ENCODE measurements at regions not wholly inside any gene's neighbourhood (a gene's known extent, or its start where the extent isn't known, plus 50 kb on each side); places are given as distances from the start of the nearest gene placed in this dataset.
"Not testable (repeated sequence)": the region's sequence is repeated elsewhere in the genome, so short reads cannot be mapped to it uniquely, and the experiment has no call there.

GRCh38 chr21:15604413-15604812 is 125.4 kb upstream of the USP25 start:
- no peaks in the 10 kb centered on the region for H3K4me1 Mint-ChIP-seq (ENCODE audit: low read depth)
- no peaks in the 10 kb centered on the region for H3K27me3 Mint-ChIP-seq (ENCODE audit: low read depth)
- no peak overlapping the region for H3K27ac Mint-ChIP-seq
- H3K36me3 Mint-ChIP-seq (ENCODE audit: low read depth): no peaks in the 10 kb centered on the region
- no peaks in the 10 kb centered on the region for H3K9me3 Mint-ChIP-seq
- intact Hi-C loops (cut with micrococcal nuclease): no loop called here
- DNase-seq (ENCODE audit: low spot score): no peak
- H3K4me3 Mint-ChIP-seq (ENCODE audit: low read depth): no peak overlapping the region

GRCh38 chr21:15614766-15615165 is 115.0 kb upstream of the USP25 start:
- no peaks in the 10 kb centered on the region for H3K4me1 Mint-ChIP-seq (ENCODE audit: low read depth)
- no peak overlapping the region for H3K27ac Mint-ChIP-seq
- H3K36me3 Mint-ChIP-seq (ENCODE audit: low read depth): no peaks in the 10 kb centered on the region
- H3K4me3 Mint-ChIP-seq (ENCODE audit: low read depth): no peak overlapping the region
- no peaks in the 10 kb centered on the region for H3K9me3 Mint-ChIP-seq
- intact Hi-C loops (cut with micrococcal nuclease): no loop called here
- H3K27me3 Mint-ChIP-seq (ENCODE audit: low read depth): no peaks in the 10 kb centered on the region
- no peak for DNase-seq (ENCODE audit: low spot score)

DNA sequence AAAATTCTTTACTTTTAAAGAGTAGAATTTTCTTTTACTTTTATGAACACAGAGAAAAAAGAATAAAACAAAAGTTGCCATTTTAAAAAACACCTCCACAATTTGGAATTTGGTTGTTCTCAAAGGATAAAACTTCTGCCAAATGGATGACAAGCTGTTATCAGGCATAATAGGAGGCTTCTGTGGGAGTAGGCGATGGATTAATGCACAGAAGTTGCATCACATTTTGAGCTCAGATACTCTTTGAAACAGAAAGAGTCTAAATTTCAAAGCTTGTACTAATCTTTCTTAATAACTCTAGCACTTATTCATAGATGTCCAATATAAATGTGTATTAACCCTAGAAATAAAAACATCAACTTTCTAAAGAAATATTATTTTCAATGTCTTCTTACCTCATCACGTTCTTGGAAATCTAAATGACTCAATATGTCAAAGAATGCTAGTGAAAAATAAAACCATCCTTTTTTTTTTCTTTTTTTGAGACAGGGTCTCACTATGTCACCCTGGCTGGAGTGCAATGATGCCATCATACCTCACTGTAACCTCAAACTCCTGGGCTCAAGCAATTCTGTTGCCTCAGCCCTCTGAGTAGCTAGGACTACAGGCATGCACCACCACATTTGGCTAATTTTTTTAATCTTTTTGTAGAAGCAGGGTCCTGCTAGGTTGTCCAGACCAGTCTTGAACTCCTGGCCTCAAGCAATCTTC is 112.8 kb upstream of the USP25 start:
- H3K27me3 Mint-ChIP-seq (ENCODE audit: low read depth): no peaks in the 10 kb centered on the region
- H3K36me3 Mint-ChIP-seq (ENCODE audit: low read depth): no peaks in the 10 kb centered on the region
- no peaks in the 10 kb centered on the region for H3K4me1 Mint-ChIP-seq (ENCODE audit: low read depth)
- intact Hi-C loops (cut with micrococcal nuclease): no loop called here
- H3K9me3 Mint-ChIP-seq: no peaks in the 10 kb centered on the region
- H3K27ac Mint-ChIP-seq: no peak overlapping the region
- DNase-seq (ENCODE audit: low spot score): no peak
- no peak overlapping the region for H3K4me3 Mint-ChIP-seq (ENCODE audit: low read depth)

- no peak for DNase-seq (ENCODE audit: low spot score)
These were observed 111.8 kb upstream of the USP25 start for GRCh38 chr21:15617964-15618363.

DNA sequence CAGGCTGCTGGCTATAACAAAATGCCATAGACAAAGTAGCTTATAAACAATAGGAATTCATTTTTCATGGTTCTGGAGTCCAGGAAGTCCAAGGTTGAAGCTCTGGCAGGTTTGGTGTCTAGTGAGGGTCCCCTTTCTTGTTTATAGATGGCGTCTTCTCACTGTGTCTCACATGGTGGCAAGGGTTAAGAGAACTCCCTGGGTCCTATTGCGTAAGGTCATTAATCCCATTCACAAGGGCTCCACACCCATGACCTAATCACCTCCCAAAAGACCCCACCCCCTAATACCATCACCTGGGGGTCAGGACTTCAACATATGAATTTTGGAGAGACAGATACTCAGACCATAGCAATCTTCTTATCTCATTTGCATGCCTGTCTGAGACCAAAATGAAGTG is 108.9 kb upstream of the USP25 start:
- intact Hi-C loops (cut with micrococcal nuclease): no loop called here
- DNase-seq (ENCODE audit: low spot score): no peak
- Mint-ChIP-seq H3K27ac (no peak overlapping the region), H3K4me3 (ENCODE audit: low read depth) (no peak overlapping the region), H3K9me3 (no peaks in the 10 kb centered on the region), H3K36me3 (ENCODE audit: low read depth) (no peaks in the 10 kb centered on the region), H3K4me1 (ENCODE audit: low read depth) (no peaks in the 10 kb centered on the region), H3K27me3 (ENCODE audit: low read depth) (no peaks in the 10 kb centered on the region)

More at GRCh38 chr21:15617964-15618363, 111.8 kb upstream of the USP25 start:
- Mint-ChIP-seq H3K9me3 (no peaks in the 10 kb centered on the region), H3K4me1 (ENCODE audit: low read depth) (no peaks in the 10 kb centered on the region), H3K4me3 (ENCODE audit: low read depth) (no peak overlapping the region), H3K27me3 (ENCODE audit: low read depth) (no peaks in the 10 kb centered on the region), H3K36me3 (ENCODE audit: low read depth) (no peaks in the 10 kb centered on the region), H3K27ac (no peak overlapping the region)
- intact Hi-C loops (cut with micrococcal nuclease): no loop called here

- Mint-ChIP-seq H3K9me3 (no peaks in the 10 kb centered on the region), H3K27ac (no peak overlapping the region), H3K4me1 (ENCODE audit: low read depth) (no peaks in the 10 kb centered on the region), H3K36me3 (ENCODE audit: low read depth) (no peaks in the 10 kb centered on the region), H3K27me3 (ENCODE audit: low read depth) (no peaks in the 10 kb centered on the region), H3K4me3 (ENCODE audit: low read depth) (no peak overlapping the region)
- intact Hi-C loops (cut with micrococcal nuclease): no loop called here
- no peak for DNase-seq (ENCODE audit: low spot score)
These were observed 105.1 kb upstream of the USP25 start for GRCh38 chr21:15624646-15625045.

- H3K9me3 Mint-ChIP-seq: no peaks in the 10 kb centered on the region
- H3K4me1 Mint-ChIP-seq (ENCODE audit: low read depth): no peaks in the 10 kb centered on the region
- no peaks in the 10 kb centered on the region for H3K36me3 Mint-ChIP-seq (ENCODE audit: low read depth)
- no peak for DNase-seq (ENCODE audit: low spot score)
- no peak overlapping the region for H3K27ac Mint-ChIP-seq
- intact Hi-C loops (cut with micrococcal nuclease): no loop called here
- no peaks in the 10 kb centered on the region for H3K27me3 Mint-ChIP-seq (ENCODE audit: low read depth)
- no peak overlapping the region for H3K4me3 Mint-ChIP-seq (ENCODE audit: low read depth)
These were observed 104.4 kb upstream of the USP25 start for GRCh38 chr21:15625363-15625762.

GRCh38 chr21:15626031-15626430 is 103.8 kb upstream of the USP25 start:
- H3K36me3 Mint-ChIP-seq (ENCODE audit: low read depth): no peaks in the 10 kb centered on the region
- H3K9me3 Mint-ChIP-seq: no peaks in the 10 kb centered on the region
- intact Hi-C loops (cut with micrococcal nuclease): no loop called here
- H3K27ac Mint-ChIP-seq: no peak overlapping the region
- no peaks in the 10 kb centered on the region for H3K27me3 Mint-ChIP-seq (ENCODE audit: low read depth)
- H3K4me1 Mint-ChIP-seq (ENCODE audit: low read depth): no peaks in the 10 kb centered on the region
- DNase-seq (ENCODE audit: low spot score): no peak
- H3K4me3 Mint-ChIP-seq (ENCODE audit: low read depth): no peak overlapping the region

GRCh38 chr21:15627011-15627410 is 102.8 kb upstream of the USP25 start:
- no peak for DNase-seq (ENCODE audit: low spot score)
- Mint-ChIP-seq H3K4me3 (ENCODE audit: low read depth) (no peak overlapping the region), H3K27me3 (ENCODE audit: low read depth) (no peaks in the 10 kb centered on the region), H3K4me1 (ENCODE audit: low read depth) (no peaks in the 10 kb centered on the region), H3K27ac (no peak overlapping the region), H3K9me3 (no peaks in the 10 kb centered on the region), H3K36me3 (ENCODE audit: low read depth) (no peaks in the 10 kb centered on the region)
- intact Hi-C loops (cut with micrococcal nuclease): no loop called here

DNA sequence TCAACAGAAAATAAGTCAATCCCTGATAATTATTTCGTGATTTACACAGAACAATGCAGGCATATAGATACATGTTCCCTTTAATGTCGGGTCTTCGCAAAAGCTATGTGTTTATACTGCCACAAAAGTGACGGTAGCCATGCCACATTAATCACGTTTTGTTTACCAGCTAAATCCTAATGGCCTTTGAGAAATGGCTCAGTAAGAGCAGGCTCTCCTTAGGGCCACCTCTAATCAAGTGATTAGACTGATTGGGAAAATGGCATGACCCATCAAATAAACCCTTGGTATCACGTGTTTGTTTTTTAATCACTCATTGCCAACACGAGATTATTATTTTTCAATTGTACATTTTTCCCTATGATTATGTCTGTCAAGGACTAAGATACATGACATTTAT is 102.0 kb upstream of the USP25 start:
- intact Hi-C loops (cut with micrococcal nuclease): no loop called here
- H3K36me3 Mint-ChIP-seq (ENCODE audit: low read depth): no peaks in the 10 kb centered on the region
- H3K27ac Mint-ChIP-seq: no peak overlapping the region
- DNase-seq (ENCODE audit: low spot score): no peak
- no peaks in the 10 kb centered on the region for H3K27me3 Mint-ChIP-seq (ENCODE audit: low read depth)
- H3K9me3 Mint-ChIP-seq: no peaks in the 10 kb centered on the region
- no peaks in the 10 kb centered on the region for H3K4me1 Mint-ChIP-seq (ENCODE audit: low read depth)
- no peak overlapping the region for H3K4me3 Mint-ChIP-seq (ENCODE audit: low read depth)

GRCh38 chr21:15631342-15631741 is 98.4 kb upstream of the USP25 start:
- Mint-ChIP-seq H3K27ac (no peak overlapping the region), H3K4me1 (ENCODE audit: low read depth) (no peaks in the 10 kb centered on the region), H3K9me3 (no peaks in the 10 kb centered on the region), H3K36me3 (ENCODE audit: low read depth) (no peaks in the 10 kb centered on the region), H3K27me3 (ENCODE audit: low read depth) (no peaks in the 10 kb centered on the region), H3K4me3 (ENCODE audit: low read depth) (no peak overlapping the region)
- intact Hi-C loops (cut with micrococcal nuclease): no loop called here
- no peak for DNase-seq (ENCODE audit: low spot score)

DNA sequence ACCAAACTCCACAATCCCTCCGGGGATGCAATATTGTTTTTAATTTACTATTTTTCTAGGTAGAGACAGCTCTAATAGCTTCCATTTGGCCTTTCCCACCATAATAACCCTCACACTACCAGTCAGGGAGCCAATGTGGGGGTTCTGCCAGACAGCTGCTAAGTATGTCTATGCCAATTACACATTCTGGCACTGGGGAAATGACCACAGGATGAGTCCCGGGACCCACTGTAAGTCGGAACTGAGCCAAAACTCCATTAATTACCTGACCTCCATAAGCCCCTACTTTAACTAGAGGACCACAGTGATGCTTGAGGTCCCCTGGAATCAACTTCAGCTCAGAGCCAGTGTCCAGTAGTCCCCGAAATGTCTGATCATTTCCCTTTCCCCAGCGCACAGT is 95.2 kb upstream of the USP25 start:
- H3K27ac Mint-ChIP-seq; DNase-seq (ENCODE audit: low spot score); H3K4me1 Mint-ChIP-seq (ENCODE audit: low read depth); H3K4me3 Mint-ChIP-seq (ENCODE audit: low read depth); H3K36me3 Mint-ChIP-seq (ENCODE audit: low read depth); H3K9me3 Mint-ChIP-seq; H3K27me3 Mint-ChIP-seq (ENCODE audit: low read depth); intact Hi-C loops (cut with micrococcal nuclease): not testable (repeated sequence)

- H3K36me3 Mint-ChIP-seq (ENCODE audit: low read depth): no peaks in the 10 kb centered on the region
- H3K9me3 Mint-ChIP-seq: no peaks in the 10 kb centered on the region
- no peaks in the 10 kb centered on the region for H3K27me3 Mint-ChIP-seq (ENCODE audit: low read depth)
- no peak overlapping the region for H3K4me3 Mint-ChIP-seq (ENCODE audit: low read depth)
- no peaks in the 10 kb centered on the region for H3K4me1 Mint-ChIP-seq (ENCODE audit: low read depth)
- no peak overlapping the region for H3K27ac Mint-ChIP-seq
- no peak for DNase-seq (ENCODE audit: low spot score)
- intact Hi-C loops (cut with micrococcal nuclease): no loop called here
These were observed 90.8 kb upstream of the USP25 start for GRCh38 chr21:15638856-15639549.

All from activated T-helper 2 cell treated with anti-CD3 and anti-CD28 coated beads, Interferon-gamma antibody, Interleukin-2, Interleukin-4, amounts not matched to agents 10 μg/mL and 5 μg/mL and 100 μg/mL, durations not matched to agents 14 hours and 24 hours and 36 hours (primary cell).